Epithelial cell of esophagus (primary cell): ENCODE measurements at regions not wholly inside any gene's neighbourhood (a gene's known extent, or its start where the extent isn't known, plus 50 kb on each side); places are given as distances from the start of the nearest gene placed in this dataset.
"Not testable (repeated sequence)": the region's sequence is repeated elsewhere in the genome, so short reads cannot be mapped to it uniquely, and the experiment has no call there.

Experiments used
- DNase-seq: peaks from one replicate; pipeline ENCODE4 v3.0.0; 2010; ENCODE audit warnings: low read depth
- H3K4me3 ChIP-seq: 2 replicates; pipeline ENCODE4 v1.5.1; 2011; ENCODE audit warnings: mild to moderate bottlenecking, low read length, control low read depth
- CTCF ChIP-seq: IDR thresholded peaks from 2 replicates; pipeline ENCODE4 v1.5.1; 2011; ENCODE audit warnings: low read depth, mild to moderate bottlenecking, low read length, control low read depth, inconsistent platforms; ENCODE audit not compliant: insufficient read depth; ENCODE audit errors: missing control alignments

GRCh38 chr4:12118651-12119213, 690.0 kb upstream of the HS3ST1 start:
- peak; percentile 75 for DNase-seq
- no peak overlapping the region for H3K4me3 ChIP-seq
- TF ChIP-seq CTCF: no peak

DNA sequence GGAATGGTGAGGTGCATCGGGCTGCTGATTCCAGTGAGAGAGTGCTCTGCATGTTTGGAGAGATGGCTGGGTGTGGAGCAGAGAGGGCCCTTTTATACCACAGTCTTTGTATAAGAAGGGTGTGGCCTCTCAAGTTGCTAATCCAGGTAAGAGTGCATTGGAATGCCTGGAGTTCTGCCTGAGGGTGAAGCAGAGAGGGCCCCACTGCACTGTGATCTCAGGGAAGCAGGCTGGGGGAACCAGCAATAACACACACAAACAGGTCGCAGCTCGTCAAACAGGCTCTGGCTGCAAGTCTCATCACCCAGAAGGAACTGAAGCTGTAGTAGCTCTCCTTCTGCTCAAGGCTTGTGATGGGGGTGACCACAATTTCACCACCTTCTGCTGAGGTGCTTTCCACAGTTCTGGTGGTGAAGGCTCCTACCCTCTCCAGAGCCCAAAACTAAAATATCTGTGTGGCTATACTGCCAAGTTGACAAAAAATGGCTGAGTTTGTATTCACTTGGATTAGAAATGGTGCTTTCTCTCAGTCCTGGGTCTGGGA, 687.4 kb upstream of the HS3ST1 start:
- DNase-seq: peak; percentile 76
- TF ChIP-seq CTCF: no peak
- H3K4me3 ChIP-seq: no peak overlapping the region

DNA sequence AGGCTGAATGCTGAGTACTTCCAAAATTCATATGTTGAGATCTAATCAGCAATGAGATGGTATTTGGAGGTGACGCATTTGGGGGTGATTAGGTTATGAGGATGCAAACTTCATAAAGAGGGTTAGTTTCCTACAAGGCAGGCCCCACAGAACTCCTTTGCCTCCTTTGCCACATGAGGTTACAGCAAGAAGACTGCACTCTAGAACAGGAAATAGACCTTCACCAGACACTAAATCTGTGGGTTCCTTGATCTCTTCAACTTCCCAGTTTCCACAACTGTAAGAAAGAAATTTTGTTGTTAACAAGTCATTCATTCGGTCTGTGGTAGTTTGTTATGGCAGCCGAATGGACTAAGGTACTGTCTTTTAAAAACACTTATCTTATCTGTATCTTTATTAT, 681.9 kb upstream of the HS3ST1 start:
- no peak for TF ChIP-seq CTCF
- no peak overlapping the region for H3K4me3 ChIP-seq
- no peak for DNase-seq

GRCh38 chr4:12109056-12109455, 680.4 kb upstream of the HS3ST1 start:
- not testable (repeated sequence) for DNase-seq

GRCh38 chr4:12105519-12105918, 676.8 kb upstream of the HS3ST1 start:
- no peak overlapping the region for H3K4me3 ChIP-seq
- TF ChIP-seq CTCF: no peak

More at GRCh38 chr4:12109056-12109455, 680.4 kb upstream of the HS3ST1 start:
- H3K4me3 ChIP-seq: not testable (repeated sequence)

GRCh38 chr4:12089920-12090319, 661.2 kb upstream of the HS3ST1 start:
- not testable (repeated sequence) for H3K4me3 ChIP-seq, DNase-seq

More at GRCh38 chr4:12105519-12105918, 676.8 kb upstream of the HS3ST1 start:
- no peak for DNase-seq

DNA sequence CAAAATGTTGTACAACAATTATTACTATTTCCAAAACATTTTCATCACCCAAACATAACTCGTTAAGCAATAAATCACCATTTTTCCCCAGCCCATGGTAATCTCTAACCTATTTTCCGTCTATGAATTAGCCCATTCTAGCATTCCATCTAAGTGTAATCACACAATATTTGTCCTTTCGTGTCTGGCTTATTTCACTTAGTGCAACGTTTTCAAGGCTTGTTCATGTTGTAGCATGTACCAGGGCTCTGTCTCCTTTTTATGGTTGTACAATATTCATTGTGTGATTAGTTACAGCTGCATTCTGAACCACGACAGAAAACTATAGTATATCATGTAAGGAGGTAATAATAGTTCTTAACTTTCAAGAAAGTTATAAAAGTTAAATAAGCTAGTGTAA, 656.0 kb upstream of the HS3ST1 start:
- DNase-seq: peak; percentile 47
- no peak overlapping the region for H3K4me3 ChIP-seq
- no peak for TF ChIP-seq CTCF

DNA sequence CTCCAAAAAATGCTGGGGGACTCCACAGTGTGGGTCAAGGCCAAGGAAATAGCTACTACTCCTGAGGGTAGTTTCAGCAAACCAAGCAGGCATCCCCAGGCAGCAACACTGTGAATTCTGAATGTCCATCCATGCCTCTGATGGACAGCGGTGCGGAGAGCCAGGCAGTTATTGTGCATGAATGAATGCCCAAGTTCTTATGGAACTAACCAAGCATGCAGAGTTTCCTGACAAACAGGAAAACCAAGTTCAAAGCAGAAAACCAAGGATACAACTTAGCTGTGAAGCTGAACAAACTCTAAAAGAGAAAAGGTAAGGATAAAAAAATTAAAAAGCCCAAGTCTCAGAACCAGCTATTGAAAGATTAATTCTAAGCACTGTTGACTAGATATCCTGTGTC, 642.6 kb upstream of the HS3ST1 start:
- DNase-seq: peak; percentile 25
- TF ChIP-seq CTCF: no peak
- no peak overlapping the region for H3K4me3 ChIP-seq
